ENCODE measurements at regions not wholly inside any gene's neighbourhood (a gene's known extent, or its start where the extent isn't known, plus 50 kb on each side); places are given as distances from the start of the nearest gene placed in this dataset.
"Not testable (repeated sequence)": the region's sequence is repeated elsewhere in the genome, so short reads cannot be mapped to it uniquely, and the experiment has no call there.

DNA sequence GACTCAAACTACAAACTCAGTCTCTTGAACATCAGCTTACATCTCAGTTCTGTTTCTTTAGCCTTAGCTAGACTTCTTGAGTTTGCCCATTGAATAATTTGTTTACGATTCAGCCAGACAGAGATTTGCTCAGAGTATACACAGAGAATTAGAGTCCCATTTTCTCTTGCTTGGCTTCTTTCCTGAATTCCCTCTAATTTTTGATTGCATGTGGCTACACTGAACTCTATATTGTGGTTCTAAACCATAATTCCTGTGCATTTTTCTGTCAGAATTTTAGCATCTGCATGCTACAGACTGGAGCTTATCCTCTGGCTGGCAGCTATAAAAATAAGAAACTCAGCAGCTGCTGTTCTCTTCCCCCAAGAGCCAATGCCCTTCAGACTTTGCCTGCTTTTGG, 354.9 kb downstream of the MDFIC start:
- H3K36me3 Mint-ChIP-seq, result no peaks in the 10 kb centered on the region
- no peak overlapping the region for H3K27ac Mint-ChIP-seq
- CTCF ChIA-PET (ENCODE audit: partially characterized antibody), result no interaction called here
- Histone ChIP-seq H3K27ac (ENCODE audit: low read depth, low read length) (no peak overlapping the region), H3K9me3 (ENCODE audit: control insufficient read depth in 1 of 2, low read length in 2 of 2) (no peaks in the 10 kb centered on the region), H3K36me3 (ENCODE audit: insufficient read depth, low read length) (no peaks in the 10 kb centered on the region), H3K27me3 (ENCODE audit: insufficient read depth, low read length) (no peaks in the 10 kb centered on the region), H3K4me3 (ENCODE audit: low read length in 2 of 2) (no peak overlapping the region), H3K4me1 (ENCODE audit: insufficient read depth, low read length) (no peaks in the 10 kb centered on the region)
- no peak for DNase-seq
- H3K4me1 Mint-ChIP-seq, result no peaks in the 10 kb centered on the region
- intact Hi-C loops (cut with micrococcal nuclease), result no loop called here
- H3K4me3 Mint-ChIP-seq, result no peak overlapping the region
- POLR2A ChIA-PET (ENCODE audit: partially characterized antibody), result no interaction called here
- H3K27me3 Mint-ChIP-seq, result peaks cover 1 to 2% of the 10 kb centered on the region in 2 donors
- peaks cover 0 to 8% (median 4%) of the 10 kb centered on the region in 8 donors for H3K9me3 Mint-ChIP-seq

GRCh38 chr7:115273855-115274254, 352.0 kb downstream of the MDFIC start:
- H3K27me3 ChIP-seq (ENCODE audit: insufficient read depth, low read length); DNase-seq; H3K36me3 ChIP-seq (ENCODE audit: insufficient read depth, low read length); H3K27me3 Mint-ChIP-seq; H3K4me1 ChIP-seq (ENCODE audit: insufficient read depth, low read length); H3K27ac Mint-ChIP-seq; H3K4me3 ChIP-seq (ENCODE audit: low read length in 2 of 2); POLR2A ChIA-PET (ENCODE audit: partially characterized antibody); H3K4me3 Mint-ChIP-seq; H3K9me3 ChIP-seq (ENCODE audit: control insufficient read depth in 1 of 2, low read length in 2 of 2); H3K36me3 Mint-ChIP-seq; H3K27ac ChIP-seq (ENCODE audit: low read depth, low read length); intact Hi-C loops (cut with micrococcal nuclease); H3K9me3 Mint-ChIP-seq; H3K4me1 Mint-ChIP-seq: not testable (repeated sequence)
- CTCF ChIA-PET (ENCODE audit: partially characterized antibody), result interaction anchor here (1.4 kb wide), 1 partner anchor 8 kb away, joined by 3 read pairs; no protein-coding TSS in a partner anchor

- no peaks in the 10 kb centered on the region for H3K9me3 ChIP-seq (ENCODE audit: control insufficient read depth in 1 of 2, low read length in 2 of 2)
- intact Hi-C loops (cut with micrococcal nuclease), result no loop called here
- no peaks in the 10 kb centered on the region for H3K27me3 ChIP-seq (ENCODE audit: insufficient read depth, low read length)
- no peaks in the 10 kb centered on the region for H3K4me1 Mint-ChIP-seq
- peaks cover 1 to 5% of the 10 kb centered on the region in 2 donors for H3K27me3 Mint-ChIP-seq
- H3K27ac Mint-ChIP-seq, result no peak overlapping the region
- no peak overlapping the region for H3K4me3 Mint-ChIP-seq
- no peaks in the 10 kb centered on the region for H3K36me3 ChIP-seq (ENCODE audit: insufficient read depth, low read length)
- no peaks in the 10 kb centered on the region for H3K4me1 ChIP-seq (ENCODE audit: insufficient read depth, low read length)
- H3K4me3 ChIP-seq (ENCODE audit: low read length in 2 of 2), result no peak overlapping the region
- no peak overlapping the region for H3K27ac ChIP-seq (ENCODE audit: low read depth, low read length)
- H3K36me3 Mint-ChIP-seq, result no peaks in the 10 kb centered on the region
- POLR2A ChIA-PET (ENCODE audit: partially characterized antibody), result interaction anchor here (0.6 kb wide), 1 partner anchor 189 kb away, joined by 4 read pairs; no protein-coding TSS in a partner anchor
- CTCF ChIA-PET (ENCODE audit: partially characterized antibody), result interaction anchor here (1.4 kb wide), 1 partner anchor 8 kb away, joined by 3 read pairs; no protein-coding TSS in a partner anchor
- no peak for DNase-seq
- peaks cover 0 to 6% (median under 1%) of the 10 kb centered on the region in 8 donors for H3K9me3 Mint-ChIP-seq
These were observed 351.4 kb downstream of the MDFIC start for GRCh38 chr7:115273139-115273772.

DNA sequence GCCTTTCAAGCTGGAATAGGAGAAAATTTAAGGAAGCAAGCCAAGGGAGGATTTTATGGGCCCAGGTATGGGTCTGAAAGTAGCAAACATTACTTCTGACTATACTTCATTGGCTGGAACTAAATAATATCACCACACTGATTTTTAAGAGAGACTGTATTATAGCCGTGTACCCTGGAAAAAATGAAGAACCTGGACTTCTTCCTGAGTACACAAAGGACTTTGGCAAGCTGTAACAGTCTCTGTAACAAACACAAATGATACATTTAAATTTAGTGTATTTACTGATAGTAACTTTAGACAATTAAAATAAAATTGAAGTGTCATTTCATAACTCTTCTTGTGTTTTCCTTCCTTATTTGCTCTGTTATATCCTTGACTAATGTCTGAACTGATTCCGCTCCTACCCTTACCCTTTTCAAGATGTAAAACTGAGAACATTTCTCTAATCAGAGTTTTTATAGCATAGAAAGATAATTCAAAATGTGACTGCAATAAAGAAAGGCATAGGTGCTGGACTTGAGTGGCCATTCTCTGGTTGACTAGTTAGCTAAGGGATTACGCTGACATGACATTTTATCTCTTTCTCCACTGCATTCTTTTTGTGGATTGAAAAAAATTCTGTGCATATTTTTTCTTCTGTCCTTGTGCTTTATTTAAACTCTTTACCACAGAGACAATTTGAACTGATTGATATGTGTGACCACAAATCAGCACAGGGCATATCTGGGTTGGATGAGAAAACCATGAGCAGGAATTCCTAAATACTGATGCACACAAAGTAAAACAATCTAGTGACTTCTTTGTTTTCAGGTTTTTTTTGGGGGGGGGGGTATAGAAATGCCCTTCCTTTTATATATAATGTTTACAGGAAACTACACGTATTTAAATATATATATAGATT, 349.7 kb downstream of the MDFIC start:
- Mint-ChIP-seq H3K36me3 (no peaks in the 10 kb centered on the region), H3K4me3 (no peak overlapping the region), H3K27me3 (peaks cover 1 to 6% of the 10 kb centered on the region in 2 donors), H3K9me3 (peaks cover 0 to 6% (median under 1%) of the 10 kb centered on the region in 8 donors), H3K27ac (no peak overlapping the region), H3K4me1 (no peaks in the 10 kb centered on the region)
- Histone ChIP-seq H3K4me3 (ENCODE audit: low read length in 2 of 2) (no peak overlapping the region), H3K36me3 (ENCODE audit: insufficient read depth, low read length) (no peaks in the 10 kb centered on the region), H3K9me3 (ENCODE audit: control insufficient read depth in 1 of 2, low read length in 2 of 2) (no peaks in the 10 kb centered on the region), H3K27ac (ENCODE audit: low read depth, low read length) (no peak overlapping the region), H3K4me1 (ENCODE audit: insufficient read depth, low read length) (no peaks in the 10 kb centered on the region), H3K27me3 (ENCODE audit: insufficient read depth, low read length) (no peaks in the 10 kb centered on the region)
- intact Hi-C loops (cut with micrococcal nuclease), result no loop called here
- CTCF ChIA-PET (ENCODE audit: partially characterized antibody), result no interaction called here
- POLR2A ChIA-PET (ENCODE audit: partially characterized antibody), result no interaction called here
- DNase-seq, result no peak

DNA sequence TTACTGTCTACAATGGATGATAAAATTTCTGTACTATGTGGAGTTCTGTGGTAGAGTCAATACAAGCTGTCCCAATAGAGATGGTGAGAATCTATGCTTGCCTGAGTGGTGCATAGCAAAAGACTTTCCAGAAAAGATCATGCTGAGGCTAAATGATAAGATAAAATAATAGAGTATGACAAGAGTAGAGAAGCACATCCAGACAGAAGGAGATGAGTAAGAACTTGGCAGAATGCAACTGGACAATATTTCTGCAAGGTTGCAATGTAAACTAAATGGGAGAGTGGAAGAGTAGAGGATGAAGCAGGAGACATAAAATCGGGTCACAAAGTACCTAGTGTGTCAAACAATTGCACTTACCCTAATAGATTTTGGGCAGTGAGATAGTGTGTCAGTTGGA, 347.6 kb downstream of the MDFIC start:
- Mint-ChIP-seq H3K27me3 (peaks cover 4 to 6% of the 10 kb centered on the region in 2 donors), H3K4me3 (no peak overlapping the region), H3K9me3 (peaks cover 0 to 2% (median 0%) of the 10 kb centered on the region in 8 donors), H3K27ac (no peak overlapping the region), H3K36me3 (no peaks in the 10 kb centered on the region), H3K4me1 (no peaks in the 10 kb centered on the region)
- H3K27ac ChIP-seq (ENCODE audit: low read depth, low read length), result no peak overlapping the region
- H3K27me3 ChIP-seq (ENCODE audit: insufficient read depth, low read length), result no peaks in the 10 kb centered on the region
- H3K4me3 ChIP-seq (ENCODE audit: low read length in 2 of 2), result no peak overlapping the region
- intact Hi-C loops (cut with micrococcal nuclease), result no loop called here
- POLR2A ChIA-PET (ENCODE audit: partially characterized antibody), result no interaction called here
- CTCF ChIA-PET (ENCODE audit: partially characterized antibody), result no interaction called here
- H3K4me1 ChIP-seq (ENCODE audit: insufficient read depth, low read length), result no peaks in the 10 kb centered on the region
- no peaks in the 10 kb centered on the region for H3K9me3 ChIP-seq (ENCODE audit: control insufficient read depth in 1 of 2, low read length in 2 of 2)
- DNase-seq, result no peak
- no peaks in the 10 kb centered on the region for H3K36me3 ChIP-seq (ENCODE audit: insufficient read depth, low read length)

DNA sequence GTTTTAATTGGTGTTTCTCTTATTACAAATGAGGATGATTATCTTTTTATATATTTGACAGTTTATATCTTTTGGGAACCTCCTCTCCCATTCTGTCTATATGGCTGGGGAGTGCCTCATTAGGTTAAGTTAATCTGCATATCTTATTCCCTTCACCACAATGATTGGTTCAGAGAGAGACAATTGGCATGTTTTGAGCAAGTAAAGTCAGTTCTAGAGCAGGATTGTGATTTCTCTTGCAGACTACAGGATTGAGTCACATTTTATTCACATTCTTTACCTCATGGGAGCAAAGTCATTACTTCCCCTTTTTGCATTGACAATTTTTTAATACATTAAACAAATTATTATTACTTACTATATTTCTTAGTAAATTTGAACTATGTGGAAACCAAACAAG, 345.6 kb downstream of the MDFIC start:
- Histone ChIP-seq H3K36me3 (ENCODE audit: insufficient read depth, low read length) (no peaks in the 10 kb centered on the region), H3K9me3 (ENCODE audit: control insufficient read depth in 1 of 2, low read length in 2 of 2) (no peaks in the 10 kb centered on the region), H3K4me1 (ENCODE audit: insufficient read depth, low read length) (no peaks in the 10 kb centered on the region), H3K27ac (ENCODE audit: low read depth, low read length) (no peak overlapping the region), H3K4me3 (ENCODE audit: low read length in 2 of 2) (no peak overlapping the region), H3K27me3 (ENCODE audit: insufficient read depth, low read length) (no peaks in the 10 kb centered on the region)
- no peak overlapping the region for H3K27ac Mint-ChIP-seq
- POLR2A ChIA-PET (ENCODE audit: partially characterized antibody), result no interaction called here
- no peak for DNase-seq
- intact Hi-C loops (cut with micrococcal nuclease), result no loop called here
- peaks cover 0 to 4% (median 0%) of the 10 kb centered on the region in 8 donors for H3K9me3 Mint-ChIP-seq
- no peak overlapping the region for H3K4me3 Mint-ChIP-seq
- no peaks in the 10 kb centered on the region for H3K36me3 Mint-ChIP-seq
- no peaks in the 10 kb centered on the region for H3K4me1 Mint-ChIP-seq
- H3K27me3 Mint-ChIP-seq, result peaks cover 4 to 6% of the 10 kb centered on the region in 2 donors
- CTCF ChIA-PET (ENCODE audit: partially characterized antibody), result no interaction called here

- H3K36me3 Mint-ChIP-seq, result peaks cover 0 to 3% of the 10 kb centered on the region in 2 donors
- Histone ChIP-seq H3K4me3 (ENCODE audit: low read length in 2 of 2) (no peak overlapping the region), H3K4me1 (ENCODE audit: insufficient read depth, low read length) (no peaks in the 10 kb centered on the region), H3K27ac (ENCODE audit: low read depth, low read length) (no peak overlapping the region), H3K9me3 (ENCODE audit: control insufficient read depth in 1 of 2, low read length in 2 of 2) (no peaks in the 10 kb centered on the region), H3K36me3 (ENCODE audit: insufficient read depth, low read length) (no peaks in the 10 kb centered on the region), H3K27me3 (ENCODE audit: insufficient read depth, low read length) (no peaks in the 10 kb centered on the region)
- no peaks in the 10 kb centered on the region for H3K27me3 Mint-ChIP-seq
- intact Hi-C loops (cut with micrococcal nuclease), result no loop called here
- H3K9me3 Mint-ChIP-seq, result peaks cover 0 to 3% (median under 1%) of the 10 kb centered on the region in 8 donors
- DNase-seq, result no peak
- no peak overlapping the region for H3K4me3 Mint-ChIP-seq
- CTCF ChIA-PET (ENCODE audit: partially characterized antibody), result no interaction called here
- POLR2A ChIA-PET (ENCODE audit: partially characterized antibody), result no interaction called here
- H3K27ac Mint-ChIP-seq, result no peak overlapping the region
- no peaks in the 10 kb centered on the region for H3K4me1 Mint-ChIP-seq
These were observed 338.5 kb downstream of the MDFIC start for GRCh38 chr7:115260381-115260780.

Measured in CD4-positive, alpha-beta memory T cell (primary cell).